OCI-LY3 (cell line): ENCODE measurements at regions not wholly inside any gene's neighbourhood (a gene's known extent, or its start where the extent isn't known, plus 50 kb on each side); places are given as distances from the start of the nearest gene placed in this dataset.

Experiments used
- H2AFZ ChIP-seq: fragments of 200-600, 300-600 bp; shearing (Covaris generic); 2 replicates; pipeline ENCODE4 v1.6.0; 2014; ENCODE audit warnings: antibody characterized with exemption, low read depth, low read length
- H3K27ac ChIP-seq: fragments of 200-600, 300-600 bp; sonication (generic); 2 replicates; pipeline ENCODE4 v1.5.1; 2014; ENCODE audit warnings: mild to moderate bottlenecking, low read length, moderate library complexity, mixed read lengths
- H3K27me3 ChIP-seq: fragments of 200-600, 300-600 bp; sonication (generic); 2 replicates; pipeline ENCODE4 v1.6.1; 2014; ENCODE audit warnings: low read depth, low read length, mixed read lengths
- H3K36me3 ChIP-seq: fragments of 200-600, 300-600 bp; sonication (generic); replicated peaks from 2 replicates; pipeline ENCODE3; 2014; ENCODE audit warnings: low read depth, low read length, mixed read lengths
- H3K4me1 ChIP-seq: fragments of 300-600, 200-600 bp; sonication (generic); 2 replicates; pipeline ENCODE4 v1.6.1; 2014; ENCODE audit warnings: low read length, mixed read lengths
- H3K4me2 ChIP-seq: fragments of 200-600, 300-600 bp; sonication (generic); 2 replicates; pipeline ENCODE4 v1.6.1; 2014; ENCODE audit warnings: low read length, mixed read lengths
- H3K4me3 ChIP-seq: fragments of 300-600, 200-600 bp; sonication (generic); 2 replicates; pipeline ENCODE4 v1.5.1; 2014; ENCODE audit warnings: antibody characterized with exemption, mild to moderate bottlenecking, low read length, moderate library complexity
- H3K79me2 ChIP-seq: fragments of 300-600, 200-600 bp; shearing (Covaris generic); 2 replicates; pipeline ENCODE4 v1.6.1; 2014; ENCODE audit warnings: mild to moderate bottlenecking, low read length, mixed read lengths
- H3K9ac ChIP-seq: fragments of 300-600, 200-600 bp; shearing (Covaris generic); 2 replicates; pipeline ENCODE4 v1.6.0; 2014; ENCODE audit warnings: mild to moderate bottlenecking, low read length, moderate library complexity
- H3K9me3 ChIP-seq: fragments of 200-600, 300-600 bp; shearing (Covaris generic); 2 replicates; pipeline ENCODE4 v1.6.1; 2014; ENCODE audit warnings: low read length, mixed read lengths; ENCODE audit not compliant: insufficient read depth
- H4K20me1 ChIP-seq: fragments of 200-600, 300-600 bp; sonication (generic); 2 replicates; pipeline ENCODE4 v1.6.1; 2016; ENCODE audit warnings: low read length, mixed read lengths; ENCODE audit not compliant: insufficient read depth
- CTCF ChIP-seq: fragments of 200-600, 300-600 bp; sonication (generic); IDR thresholded peaks from 2 replicates; pipeline ENCODE4 v1.5.1; 2014; ENCODE audit warnings: antibody characterized with exemption, low read length, low read depth
- EZH2phosphoT487 ChIP-seq: fragments of 200-600 bp; shearing (Covaris generic); IDR thresholded peaks from 2 replicates; pipeline ENCODE4 v1.6.1; 2018; ENCODE audit warnings: antibody characterized with exemption, mixed run types, low read depth

GRCh38 chr9:135366104-135366503, 113.5 kb upstream of the PPP1R26 start:
- H3K4me3 ChIP-seq, result no peak overlapping the region
- no peaks in the 10 kb centered on the region for H4K20me1 ChIP-seq
- H3K4me1 ChIP-seq, result no peaks in the 10 kb centered on the region
- no peak overlapping the region for H3K4me2 ChIP-seq
- H3K27me3 ChIP-seq, result no peaks in the 10 kb centered on the region
- H3K79me2 ChIP-seq, result no peaks in the 10 kb centered on the region
- TF ChIP-seq CTCF (no peak), EZH2phosphoT487 (no peak)
- no peaks in the 10 kb centered on the region for H3K36me3 ChIP-seq
- H3K27ac ChIP-seq, result no peak overlapping the region
- no peak overlapping the region for H3K9ac ChIP-seq
- H2AFZ ChIP-seq, result no peak overlapping the region
- no peaks in the 10 kb centered on the region for H3K9me3 ChIP-seq

DNA sequence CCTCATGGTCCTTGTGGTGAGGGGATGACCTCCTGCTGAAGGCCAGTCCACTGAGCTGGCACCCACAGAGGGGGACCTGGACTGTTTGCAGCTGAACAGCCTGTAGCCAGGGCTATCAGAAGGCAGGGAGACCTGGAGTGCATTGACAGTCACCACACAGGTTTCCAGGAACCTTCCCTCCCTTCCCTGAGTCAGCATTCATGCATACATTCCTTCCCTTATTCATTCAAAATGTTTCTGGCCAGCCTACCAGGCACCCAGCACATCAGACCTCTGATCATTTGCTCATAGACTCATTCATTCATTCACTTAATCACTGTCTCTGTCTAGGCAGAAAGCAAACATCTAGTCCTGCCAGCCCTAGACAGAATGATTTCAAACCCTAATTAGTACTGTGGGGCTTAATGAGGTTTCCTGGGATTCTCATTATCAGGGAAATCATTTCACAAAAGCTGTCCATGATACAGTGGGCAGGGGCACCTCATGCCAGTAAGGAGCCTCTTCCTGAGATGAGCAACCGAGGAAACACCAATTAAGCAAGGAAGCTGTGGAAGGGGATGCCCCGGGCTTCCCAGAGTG, 110.1 kb upstream of the PPP1R26 start:
- Histone ChIP-seq H2AFZ (no peak overlapping the region), H3K36me3 (no peaks in the 10 kb centered on the region), H3K4me1 (no peaks in the 10 kb centered on the region), H3K27me3 (no peaks in the 10 kb centered on the region), H3K27ac (no peak overlapping the region), H3K4me3 (no peak overlapping the region), H3K79me2 (no peaks in the 10 kb centered on the region), H4K20me1 (no peaks in the 10 kb centered on the region), H3K9me3 (no peaks in the 10 kb centered on the region), H3K9ac (no peak overlapping the region), H3K4me2 (no peak overlapping the region)
- TF ChIP-seq EZH2phosphoT487 (no peak), CTCF (no peak)

GRCh38 chr9:135370411-135371375, 108.9 kb upstream of the PPP1R26 start:
- H2AFZ ChIP-seq, result no peak overlapping the region

More at GRCh38 chr9:135370411-135371375, 108.9 kb upstream of the PPP1R26 start:
- H3K4me1 ChIP-seq, result no peaks in the 10 kb centered on the region
- H3K79me2 ChIP-seq, result no peaks in the 10 kb centered on the region
- H3K9ac ChIP-seq, result no peak overlapping the region
- TF ChIP-seq CTCF, result no peak
- no peak for TF ChIP-seq EZH2phosphoT487
- no peak overlapping the region for H3K4me2 ChIP-seq
- H3K36me3 ChIP-seq, result no peaks in the 10 kb centered on the region
- H3K27ac ChIP-seq, result no peak overlapping the region
- no peaks in the 10 kb centered on the region for H3K27me3 ChIP-seq
- H3K4me3 ChIP-seq, result no peak overlapping the region
- no peaks in the 10 kb centered on the region for H3K9me3 ChIP-seq
- no peaks in the 10 kb centered on the region for H4K20me1 ChIP-seq
